ENCODE measurements at regions not wholly inside any gene's neighbourhood (a gene's known extent, or its start where the extent isn't known, plus 50 kb on each side); places are given as distances from the start of the nearest gene placed in this dataset.

GRCh38 chr11:30698425-30698824, 112.3 kb upstream of the MPPED2 start:
- Mint-ChIP-seq H3K9me3 (ENCODE audit: unreplicated experiment) (no peaks in the 10 kb centered on the region), H3K4me1 (ENCODE audit: insufficient read depth, unreplicated experiment) (no peaks in the 10 kb centered on the region), H3K27ac (ENCODE audit: low read depth, unreplicated experiment) (no peak overlapping the region), H3K36me3 (ENCODE audit: insufficient read depth, unreplicated experiment) (no peaks in the 10 kb centered on the region), H3K4me3 (ENCODE audit: unreplicated experiment) (no peak overlapping the region), H3K27me3 (ENCODE audit: insufficient read depth, unreplicated experiment) (peaks cover 12% of the 10 kb centered on the region)
- no TSS peak for BruUV-seq (replicated peaks)
- ChIA-PET POLR2A (no interaction called here), CTCF (no interaction called here)
- DNase-seq (ENCODE audit: unreplicated experiment): no peak
- TF ChIP-seq CTCF (IDR thresholded peaks at IDR 0.05; ENCODE audit: unreplicated experiment): no peak
- intact Hi-C loops (cut with micrococcal nuclease): no loop called here

GRCh38 chr11:30697032-30697431, 110.9 kb upstream of the MPPED2 start:
- BruUV-seq (replicated peaks): no TSS peak
- Mint-ChIP-seq H3K27me3 (ENCODE audit: insufficient read depth, unreplicated experiment) (peaks cover 12% of the 10 kb centered on the region), H3K9me3 (ENCODE audit: unreplicated experiment) (no peaks in the 10 kb centered on the region), H3K4me1 (ENCODE audit: insufficient read depth, unreplicated experiment) (no peaks in the 10 kb centered on the region), H3K36me3 (ENCODE audit: insufficient read depth, unreplicated experiment) (no peaks in the 10 kb centered on the region), H3K4me3 (ENCODE audit: unreplicated experiment) (no peak overlapping the region), H3K27ac (ENCODE audit: low read depth, unreplicated experiment) (no peak overlapping the region)
- TF ChIP-seq CTCF (IDR thresholded peaks at IDR 0.05; ENCODE audit: unreplicated experiment): no peak
- intact Hi-C loops (cut with micrococcal nuclease): no loop called here
- DNase-seq (ENCODE audit: unreplicated experiment): no peak
- ChIA-PET CTCF (no interaction called here), POLR2A (no interaction called here)

GRCh38 chr11:30684772-30685171, 98.6 kb upstream of the MPPED2 start:
- ChIA-PET CTCF (no interaction called here), POLR2A (no interaction called here)
- intact Hi-C loops (cut with micrococcal nuclease): no loop called here
- BruUV-seq (replicated peaks): no TSS peak
- Mint-ChIP-seq H3K36me3 (ENCODE audit: insufficient read depth, unreplicated experiment) (no peaks in the 10 kb centered on the region), H3K27ac (ENCODE audit: low read depth, unreplicated experiment) (no peak overlapping the region), H3K4me1 (ENCODE audit: insufficient read depth, unreplicated experiment) (no peaks in the 10 kb centered on the region), H3K27me3 (ENCODE audit: insufficient read depth, unreplicated experiment) (no peaks in the 10 kb centered on the region), H3K9me3 (ENCODE audit: unreplicated experiment) (peaks cover 12% of the 10 kb centered on the region), H3K4me3 (ENCODE audit: unreplicated experiment) (no peak overlapping the region)
- no peak for TF ChIP-seq CTCF (IDR thresholded peaks at IDR 0.05; ENCODE audit: unreplicated experiment)
- no peak for DNase-seq (ENCODE audit: unreplicated experiment)

GRCh38 chr11:30683176-30683575, 97.0 kb upstream of the MPPED2 start:
- DNase-seq (ENCODE audit: unreplicated experiment): no peak
- BruUV-seq (replicated peaks): no TSS peak
- H3K27ac Mint-ChIP-seq (ENCODE audit: low read depth, unreplicated experiment): no peak overlapping the region
- ChIA-PET POLR2A (interaction anchor here (0.7 kb wide), 1 partner anchor 103 kb away, joined by 4 read pairs; no protein-coding TSS in a partner anchor), CTCF (no interaction called here)
- H3K9me3 Mint-ChIP-seq (ENCODE audit: unreplicated experiment): no peaks in the 10 kb centered on the region
- no peak for TF ChIP-seq CTCF (IDR thresholded peaks at IDR 0.05; ENCODE audit: unreplicated experiment)
- no peaks in the 10 kb centered on the region for H3K36me3 Mint-ChIP-seq (ENCODE audit: insufficient read depth, unreplicated experiment)
- H3K4me1 Mint-ChIP-seq (ENCODE audit: insufficient read depth, unreplicated experiment): no peaks in the 10 kb centered on the region
- intact Hi-C loops (cut with micrococcal nuclease): no loop called here
- H3K4me3 Mint-ChIP-seq (ENCODE audit: unreplicated experiment): no peak overlapping the region
- no peaks in the 10 kb centered on the region for H3K27me3 Mint-ChIP-seq (ENCODE audit: insufficient read depth, unreplicated experiment)
